COR-L47 (cell line): ENCODE measurements at regions not wholly inside any gene's neighbourhood (a gene's known extent, or its start where the extent isn't known, plus 50 kb on each side); places are given as distances from the start of the nearest gene placed in this dataset.

Experiments
- DNase-seq: peaks from one replicate; lab custom pipeline; 2025; lab: John Stamatoyannopoulos, UW

GRCh38 chr4:46684041-46684440 lies 225.0 kb downstream of the COX7B2 start:
- DNase-seq = no peak

DNA sequence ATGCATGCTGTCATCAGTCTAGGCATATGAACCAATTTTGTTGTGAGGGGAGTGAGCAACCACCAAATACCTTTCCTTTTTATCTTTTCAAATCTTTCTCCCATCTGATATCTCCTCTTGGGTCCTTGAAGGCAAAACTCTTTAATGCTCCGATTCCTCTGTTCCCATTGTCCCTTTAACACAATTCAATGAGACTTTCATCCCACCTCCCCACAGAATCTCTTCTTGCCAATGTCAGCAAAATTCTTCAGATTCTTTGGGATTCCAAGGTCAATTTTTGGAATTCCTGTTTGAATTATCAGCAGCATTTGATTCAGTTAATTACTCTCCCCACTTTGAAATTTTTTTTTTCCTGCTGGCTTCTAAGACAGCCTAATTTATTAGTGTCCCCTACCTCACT lies 232.7 kb downstream of the COX7B2 start:
- no peak for DNase-seq

DNA sequence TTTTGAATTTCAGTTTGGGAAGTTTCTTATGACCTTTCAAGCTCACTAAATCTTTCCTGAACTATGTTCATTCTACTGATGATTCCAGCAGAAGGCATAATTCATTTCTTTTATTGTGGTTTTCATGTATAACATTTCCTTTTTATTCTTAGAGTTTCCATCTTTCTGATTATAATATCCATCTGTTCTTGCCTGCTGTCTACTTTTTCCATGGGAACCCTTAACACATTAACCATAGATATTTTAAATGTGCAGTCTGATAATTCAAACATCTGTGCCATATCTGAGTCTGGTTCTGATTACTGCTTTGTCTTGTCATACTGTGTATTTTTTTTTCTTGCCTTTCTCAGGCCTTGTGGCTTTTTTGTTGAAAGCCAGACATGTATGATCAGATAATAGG lies 234.7 kb downstream of the COX7B2 start:
- no peak for DNase-seq

DNA sequence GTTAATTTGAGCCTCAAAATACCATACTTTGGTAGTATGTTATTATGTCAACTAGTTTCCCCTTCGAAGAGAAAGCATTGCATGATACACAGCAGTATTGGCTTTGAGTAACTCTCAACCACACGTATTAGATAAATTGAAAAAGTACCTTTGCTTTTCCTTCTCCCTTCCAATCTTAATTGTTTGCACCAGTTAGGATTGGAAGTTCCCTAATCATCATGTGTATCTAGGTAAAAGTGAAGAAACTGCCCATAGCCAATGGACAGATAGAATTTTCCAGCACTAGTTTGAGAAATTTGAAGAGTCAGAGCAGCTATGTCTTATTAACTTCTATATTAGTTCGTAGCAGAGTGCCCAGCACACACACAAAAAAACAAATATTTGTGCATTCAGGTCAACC lies 241.3 kb downstream of the COX7B2 start:
- DNase-seq = no peak

GRCh38 chr4:46656071-46656470 lies 253.0 kb downstream of the COX7B2 start:
- no peak for DNase-seq

- no peak for DNase-seq
Observed at GRCh38 chr4:46653842-46654241, 255.2 kb downstream of the COX7B2 start.

- DNase-seq = no peak
Observed at GRCh38 chr4:46649390-46649789, 259.5 kb upstream of the GABRA2 start.

GRCh38 chr4:46648088-46648744 lies 258.3 kb upstream of the GABRA2 start:
- DNase-seq = peak; percentile 53

GRCh38 chr4:46645126-46645525 lies 255.2 kb upstream of the GABRA2 start:
- DNase-seq = no peak
